NCI-H510A treated with DMSO at 0.1 percent for 48 hours (cell line): ENCODE measurements at regions not wholly inside any gene's neighbourhood (a gene's known extent, or its start where the extent isn't known, plus 50 kb on each side); places are given as distances from the start of the nearest gene placed in this dataset.
"Not testable (repeated sequence)": the region's sequence is repeated elsewhere in the genome, so short reads cannot be mapped to it uniquely, and the experiment has no call there.

Source experiments
- DNase-seq: peaks from one replicate; lab custom pipeline; 2025; lab: John Stamatoyannopoulos, UW

DNA sequence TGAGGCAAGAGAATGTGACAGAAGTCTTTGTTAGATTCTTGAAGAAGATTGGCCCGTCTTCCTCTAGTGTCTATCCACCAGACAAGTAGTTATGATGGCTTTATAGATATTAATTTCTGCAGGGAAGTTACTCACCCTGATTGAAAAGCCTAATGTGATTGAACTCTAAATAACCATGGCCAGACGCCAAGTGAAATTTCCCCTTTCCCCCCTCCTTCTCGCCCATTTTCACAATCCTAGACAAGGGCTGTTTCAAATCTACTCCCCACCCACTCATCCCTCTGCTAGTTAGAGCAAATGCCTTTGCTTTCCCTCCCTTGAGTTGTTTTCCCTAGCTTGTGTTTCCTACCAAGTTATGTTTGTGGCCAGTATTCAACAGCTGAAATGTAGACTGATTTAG is 182.5 kb downstream of the TMEM167A start:
- no peak for DNase-seq

DNA sequence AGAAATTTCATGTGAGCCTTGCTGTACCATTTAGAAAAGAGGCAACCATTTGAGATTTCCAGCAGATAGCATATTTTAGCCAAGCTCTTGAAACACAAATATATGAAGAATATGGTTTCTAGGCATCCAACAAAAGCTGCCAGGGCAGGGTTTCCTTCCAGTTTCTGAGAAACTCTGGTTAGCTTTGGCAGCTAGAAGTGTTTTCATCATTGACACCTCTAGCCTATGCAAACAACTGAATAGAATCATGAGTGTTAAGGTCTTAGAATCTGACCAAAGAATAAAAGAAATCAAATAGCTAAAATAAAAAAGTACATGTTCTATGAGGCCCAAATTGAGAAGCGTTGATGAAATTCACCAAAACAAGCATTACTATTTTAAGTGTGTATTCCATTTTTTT is 188.1 kb downstream of the TMEM167A start:
- DNase-seq, result no peak

DNA sequence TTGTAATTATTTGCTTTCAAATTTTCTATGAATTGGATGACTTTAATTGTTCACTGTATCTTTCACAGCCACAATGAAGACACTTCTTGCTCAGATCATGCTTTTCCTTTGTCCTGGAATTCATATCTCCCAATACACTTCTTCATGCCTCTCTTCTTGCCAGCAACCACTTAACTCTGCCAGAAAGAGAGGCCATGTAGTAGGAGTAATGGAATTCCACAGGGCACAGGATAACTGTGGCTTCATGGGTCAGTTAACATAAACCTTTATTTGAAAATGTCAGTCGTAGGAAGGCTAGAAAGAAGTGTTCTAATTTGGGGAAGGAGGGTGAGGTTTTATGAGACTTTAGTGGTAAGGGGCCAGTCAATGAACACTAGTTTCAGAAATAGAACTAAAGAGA is 190.3 kb downstream of the TMEM167A start:
- DNase-seq, result no peak

DNA sequence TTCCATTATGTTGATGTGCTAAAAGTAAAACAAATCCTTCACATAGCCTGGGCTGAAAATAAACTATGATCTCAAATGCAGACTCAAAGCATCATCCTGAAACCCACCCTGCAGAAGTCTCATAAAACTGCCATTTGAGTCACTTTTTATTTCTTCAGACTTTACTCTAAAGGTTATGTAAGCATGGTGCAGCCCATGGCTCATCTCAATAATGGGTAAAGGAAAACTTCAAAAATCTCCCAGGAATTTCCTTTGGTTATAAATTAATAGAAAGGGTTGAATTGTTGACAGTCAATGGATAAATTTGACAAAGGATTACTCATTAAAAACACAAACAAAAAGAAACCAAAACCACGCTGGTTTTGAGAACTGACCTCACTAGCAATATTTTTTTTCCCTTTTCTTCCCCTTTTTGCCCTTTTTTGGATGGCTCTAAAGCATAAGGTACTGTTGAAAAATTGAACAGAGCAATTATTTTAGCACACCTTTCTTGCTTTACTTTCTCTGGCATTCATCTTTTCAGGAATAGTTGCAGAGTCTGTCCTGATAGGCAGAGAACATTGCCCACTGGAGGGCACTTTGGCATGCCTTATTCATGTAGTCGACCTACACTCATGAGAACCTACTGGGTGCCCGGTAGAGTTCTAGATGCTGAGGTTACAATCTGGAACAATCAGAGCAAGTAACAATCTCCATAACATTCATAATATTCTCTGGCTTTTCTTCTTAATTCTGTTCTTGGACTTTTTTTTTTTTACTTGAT is 191.4 kb downstream of the TMEM167A start:
- DNase-seq, result no peak

DNA sequence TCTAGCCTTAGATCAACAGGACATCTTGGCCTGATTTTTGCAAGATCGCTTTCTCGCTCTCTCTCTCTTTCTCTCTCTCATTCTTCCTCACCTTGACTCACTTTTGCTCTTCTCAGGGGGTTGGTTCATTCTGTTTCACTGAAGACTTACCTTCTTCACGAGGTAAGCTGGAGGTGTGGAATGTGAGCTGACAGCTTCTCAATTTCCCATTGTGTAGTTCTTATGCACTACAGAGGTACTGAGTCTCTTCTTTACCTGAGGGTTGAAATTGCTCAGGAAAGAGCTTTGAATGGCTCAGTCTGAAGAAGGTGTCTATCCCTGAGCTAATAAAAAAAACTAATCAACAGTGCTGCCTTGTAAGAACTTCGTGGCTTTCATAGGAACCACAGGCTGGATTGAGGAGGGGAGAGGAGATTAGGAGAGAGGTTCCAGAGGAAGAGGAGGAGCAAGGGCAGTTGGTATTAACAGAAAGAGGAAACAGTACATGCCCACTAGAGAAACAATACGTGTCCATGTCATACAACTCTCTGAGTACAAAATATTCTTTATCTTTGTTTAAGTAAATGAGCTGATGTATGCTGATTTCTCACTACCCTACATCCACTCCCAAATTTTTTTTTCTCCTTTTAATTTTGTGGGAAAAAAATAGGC is 192.2 kb downstream of the TMEM167A start:
- no peak for DNase-seq

DNA sequence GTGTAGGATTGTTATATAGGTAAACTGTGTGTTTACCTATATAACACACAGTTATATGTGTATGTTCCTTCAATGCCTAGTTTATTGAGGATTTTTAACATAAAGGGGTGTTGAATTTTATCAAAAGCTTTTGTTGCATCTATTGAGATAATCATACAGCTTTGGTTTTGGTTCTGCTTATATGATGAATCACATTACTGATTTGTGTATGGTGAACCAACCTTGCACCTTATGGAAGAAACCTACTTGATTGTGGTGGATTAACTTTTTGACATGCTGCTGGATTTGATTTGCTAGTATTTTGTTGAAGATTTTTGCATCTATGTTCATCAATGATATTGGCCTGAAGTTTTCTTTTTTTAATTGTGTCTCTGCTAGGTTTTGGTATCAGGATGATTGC is 194.9 kb downstream of the TMEM167A start:
- DNase-seq, result no peak

DNA sequence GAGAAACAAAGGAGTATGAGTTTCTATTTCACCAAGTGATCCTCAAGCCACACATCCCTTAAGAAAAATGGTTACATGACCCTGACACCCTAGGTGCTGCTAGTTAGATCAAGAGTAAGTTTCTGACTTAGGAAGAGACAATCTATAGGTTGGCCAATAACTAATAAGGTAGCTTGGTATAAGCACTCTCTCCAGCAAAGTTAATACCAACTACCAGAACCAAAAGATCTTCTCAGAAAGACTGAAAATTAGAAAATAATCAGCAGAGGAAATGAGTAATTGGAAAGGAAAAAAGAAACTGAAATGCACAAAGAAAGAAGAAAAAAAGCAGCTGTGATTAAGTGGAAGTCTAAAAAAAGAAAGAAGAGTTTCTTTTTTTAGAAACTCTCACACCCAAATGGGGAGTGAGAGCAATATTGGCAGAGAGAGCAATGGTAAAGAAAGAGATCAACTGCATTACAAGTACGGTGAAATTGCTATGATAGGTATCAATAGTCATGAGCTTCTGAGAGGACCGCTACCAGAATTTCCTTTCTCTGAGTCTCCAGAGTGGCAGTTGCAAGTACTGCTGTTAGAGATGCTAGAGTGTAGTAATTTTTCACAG is 195.5 kb downstream of the TMEM167A start:
- no peak for DNase-seq

DNA sequence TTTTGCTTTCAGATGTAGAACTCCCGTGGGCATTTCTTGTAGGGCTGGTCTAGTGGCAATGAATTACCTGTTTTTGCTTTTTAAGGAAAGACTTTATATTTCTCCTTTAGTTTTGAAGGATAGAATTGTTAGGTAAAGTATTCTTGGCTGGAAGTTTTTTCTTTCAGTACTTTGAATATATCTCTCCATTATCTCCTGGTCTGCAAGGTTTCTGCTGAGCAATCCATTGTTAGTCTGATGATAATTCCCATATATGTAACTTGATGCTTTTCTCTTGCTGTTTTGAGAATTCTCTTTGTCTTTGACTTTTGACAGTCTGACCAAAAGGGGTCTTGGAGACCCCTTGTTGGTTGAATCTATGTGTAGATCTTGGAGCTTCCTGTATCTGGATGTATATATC is 198.1 kb downstream of the TMEM167A start:
- no peak for DNase-seq

DNA sequence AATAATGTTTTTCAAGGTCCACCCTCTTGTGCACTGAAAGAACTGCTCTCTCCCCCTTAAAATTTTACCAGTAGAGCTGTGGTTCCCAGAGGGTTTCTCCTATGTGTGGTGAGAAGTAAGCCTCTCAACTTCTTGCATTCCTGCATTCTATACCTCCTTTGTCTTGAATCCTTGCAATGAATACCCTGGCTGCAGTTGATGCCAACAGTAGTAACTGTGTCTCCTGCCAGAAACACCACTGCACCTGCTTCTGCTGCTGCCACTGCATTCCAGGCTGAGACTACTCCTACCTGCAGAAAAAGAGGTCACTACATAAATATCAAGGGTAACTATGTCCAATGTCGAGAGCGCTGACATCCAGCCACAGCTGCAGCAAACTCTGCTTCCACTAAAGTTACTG is 203.7 kb downstream of the TMEM167A start:
- DNase-seq, result no peak

DNA sequence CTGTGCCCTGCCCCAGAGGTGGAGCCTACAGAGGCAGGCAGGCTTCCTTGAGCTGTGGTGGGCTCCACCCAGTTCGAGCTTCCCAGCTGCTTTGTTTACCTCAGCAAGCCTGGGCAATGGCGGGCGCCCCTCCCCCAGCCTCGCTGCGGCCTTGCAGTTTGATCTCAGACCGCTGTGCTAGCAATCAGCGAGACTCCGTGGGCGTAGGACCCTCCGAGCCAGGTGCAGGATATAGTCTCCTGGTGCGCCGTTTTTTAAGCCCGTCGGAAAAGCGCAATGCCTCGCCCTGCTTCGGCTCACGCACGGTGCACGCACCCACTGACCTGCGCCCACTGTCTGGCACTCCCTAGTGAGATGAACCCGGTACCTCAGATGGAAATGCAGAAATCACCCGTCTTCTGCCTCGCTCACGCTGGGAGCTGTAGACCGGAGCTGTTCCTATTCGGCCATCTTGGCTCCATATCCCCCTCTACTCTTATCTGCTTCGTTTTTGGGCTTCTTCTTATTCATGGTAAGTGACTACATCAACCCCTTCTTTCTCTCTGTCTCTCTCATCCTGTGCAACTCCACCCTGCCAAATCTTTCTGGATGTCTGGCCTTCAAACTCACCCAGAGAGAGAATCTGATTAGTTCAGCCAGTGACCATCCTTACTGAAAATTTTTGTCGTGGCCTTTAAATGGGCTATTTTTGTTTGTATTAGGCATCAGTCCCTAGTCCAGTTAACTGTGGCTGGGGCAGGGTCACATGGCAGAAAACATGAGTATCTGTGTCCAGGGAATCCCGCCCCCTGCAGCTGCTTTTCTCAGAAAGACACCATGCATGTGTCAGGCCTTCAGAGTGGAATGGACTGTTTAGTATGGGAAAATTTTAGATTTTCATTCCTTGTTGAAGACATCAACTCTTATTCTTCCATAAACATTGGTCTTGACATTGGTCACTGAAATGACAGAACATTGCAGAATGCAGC is 204.6 kb downstream of the TMEM167A start:
- DNase-seq, result not testable (repeated sequence)

DNA sequence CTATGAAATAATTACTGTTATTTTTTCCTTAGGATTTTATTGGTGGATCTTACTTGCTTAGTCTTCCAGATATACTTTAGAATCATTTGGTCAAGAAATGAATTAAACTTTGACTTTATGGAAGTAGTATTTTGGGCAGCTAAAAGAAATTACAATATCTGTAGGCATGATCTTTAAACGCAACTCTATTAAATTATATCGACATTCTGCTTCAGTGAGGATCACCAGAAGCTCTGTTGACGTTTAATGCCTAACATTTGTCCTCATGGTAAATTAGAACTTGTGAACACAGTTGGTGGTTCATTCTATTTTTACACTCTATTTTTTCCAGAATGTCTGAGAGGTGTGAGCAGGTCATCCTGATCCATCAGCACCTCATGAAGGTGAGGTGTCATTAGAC is 211.6 kb downstream of the TMEM167A start:
- DNase-seq, result no peak

DNA sequence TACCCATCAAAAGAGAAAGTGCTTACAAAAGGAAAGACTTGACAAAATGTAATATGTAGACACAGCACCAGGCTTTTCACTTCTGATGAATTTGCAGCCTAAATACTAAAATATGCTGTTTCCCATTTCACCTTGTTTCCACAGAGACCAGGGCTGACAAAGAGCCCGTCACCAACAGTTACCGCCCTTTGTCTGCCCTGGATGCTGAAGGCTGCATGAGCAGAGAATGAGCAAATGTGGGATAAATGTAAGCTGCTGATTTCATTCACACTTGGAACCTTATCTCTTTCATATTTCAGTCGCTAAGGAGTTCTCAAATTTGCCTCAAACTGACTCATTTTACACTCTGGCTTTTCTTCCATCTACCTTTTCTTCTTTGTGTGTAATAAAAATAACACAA is 213.9 kb downstream of the TMEM167A start:
- no peak for DNase-seq

DNA sequence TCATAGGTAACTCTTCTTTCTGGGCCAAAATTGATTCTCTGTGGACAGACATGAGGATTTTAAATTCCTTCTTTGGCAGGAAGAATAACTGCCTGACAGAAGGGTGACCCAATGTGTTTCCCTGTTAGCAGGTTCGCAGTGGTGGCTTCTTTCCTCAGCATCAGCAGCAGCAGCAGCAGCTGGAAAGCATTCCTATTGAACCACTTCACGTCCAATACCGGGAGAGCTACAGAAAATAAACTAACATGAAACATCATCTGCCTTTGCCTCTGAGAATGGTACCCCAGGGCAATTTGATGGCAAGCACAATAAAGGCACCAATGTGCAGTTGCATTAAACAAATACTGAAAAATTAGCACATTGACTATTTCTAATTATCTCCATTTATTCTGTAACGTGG is 214.5 kb downstream of the TMEM167A start:
- DNase-seq, result no peak

DNA sequence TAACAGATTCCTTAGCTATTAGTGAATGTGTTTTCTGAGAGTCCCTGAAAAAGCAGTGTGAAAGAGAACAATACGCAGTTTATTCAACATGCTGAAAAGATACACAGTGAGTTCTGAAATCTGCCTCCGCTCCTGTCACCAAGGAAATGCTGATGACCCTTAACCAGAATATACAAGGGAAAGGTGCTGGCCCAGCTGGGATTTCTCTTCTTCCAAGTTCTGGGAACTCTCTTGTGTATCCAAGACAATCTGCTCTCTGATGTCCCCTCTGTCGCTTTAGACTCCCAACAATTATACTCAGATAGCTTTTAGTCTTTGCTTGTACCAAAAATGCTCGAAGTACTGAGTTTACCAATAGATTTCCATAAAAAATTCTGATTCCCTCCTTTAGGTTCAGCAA is 214.9 kb downstream of the TMEM167A start:
- no peak for DNase-seq

DNA sequence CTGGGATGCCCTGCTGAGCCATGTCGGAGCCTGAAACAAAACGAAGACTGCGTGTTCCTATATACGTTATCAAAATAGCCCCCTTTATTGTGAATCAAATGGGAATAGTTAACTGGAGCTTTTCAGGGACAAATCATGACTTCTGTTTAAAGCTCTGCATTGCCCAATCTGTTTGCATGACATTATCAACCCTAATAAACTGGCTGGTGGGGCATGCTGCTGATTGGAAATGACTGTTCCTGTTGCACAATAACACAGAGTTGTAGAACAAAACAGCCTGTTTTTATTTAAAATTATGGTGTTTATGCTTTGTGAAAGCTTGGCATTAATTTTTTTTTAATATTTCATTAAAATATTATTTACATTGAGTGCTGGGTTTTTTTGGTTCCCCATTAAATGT is 215.5 kb downstream of the TMEM167A start:
- no peak for DNase-seq

DNA sequence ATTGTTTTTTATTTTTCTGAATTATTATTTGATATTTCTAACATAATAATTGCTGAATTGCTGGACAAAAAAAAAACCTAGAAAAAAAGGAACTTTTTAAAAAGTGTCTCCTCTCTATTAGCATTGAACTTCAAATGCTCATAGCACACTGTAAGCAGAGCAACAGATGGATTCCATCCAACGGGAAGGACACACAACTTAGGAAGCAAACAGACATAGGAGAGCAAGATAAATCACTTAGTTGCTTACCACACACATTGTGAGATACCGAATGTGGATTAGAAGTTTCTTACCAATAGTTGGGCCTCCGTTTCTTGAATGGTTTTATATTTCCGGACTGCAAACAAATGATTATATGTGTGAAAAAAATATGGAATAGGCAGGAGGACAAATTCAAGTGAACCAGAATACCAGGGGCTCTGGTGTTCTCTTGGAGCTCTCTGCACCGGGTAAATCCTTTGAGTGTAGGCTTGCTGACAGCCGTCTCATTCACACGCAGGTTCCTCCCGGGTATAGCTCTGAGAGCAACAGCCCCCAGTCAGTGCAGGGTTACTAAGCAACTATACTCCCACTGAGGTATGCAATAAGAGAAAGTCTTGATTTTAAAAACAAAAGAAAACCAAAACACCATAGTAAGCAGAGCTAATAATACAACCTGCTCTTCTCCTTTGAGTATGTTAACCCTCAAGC is 217.6 kb downstream of the TMEM167A start:
- no peak for DNase-seq

DNA sequence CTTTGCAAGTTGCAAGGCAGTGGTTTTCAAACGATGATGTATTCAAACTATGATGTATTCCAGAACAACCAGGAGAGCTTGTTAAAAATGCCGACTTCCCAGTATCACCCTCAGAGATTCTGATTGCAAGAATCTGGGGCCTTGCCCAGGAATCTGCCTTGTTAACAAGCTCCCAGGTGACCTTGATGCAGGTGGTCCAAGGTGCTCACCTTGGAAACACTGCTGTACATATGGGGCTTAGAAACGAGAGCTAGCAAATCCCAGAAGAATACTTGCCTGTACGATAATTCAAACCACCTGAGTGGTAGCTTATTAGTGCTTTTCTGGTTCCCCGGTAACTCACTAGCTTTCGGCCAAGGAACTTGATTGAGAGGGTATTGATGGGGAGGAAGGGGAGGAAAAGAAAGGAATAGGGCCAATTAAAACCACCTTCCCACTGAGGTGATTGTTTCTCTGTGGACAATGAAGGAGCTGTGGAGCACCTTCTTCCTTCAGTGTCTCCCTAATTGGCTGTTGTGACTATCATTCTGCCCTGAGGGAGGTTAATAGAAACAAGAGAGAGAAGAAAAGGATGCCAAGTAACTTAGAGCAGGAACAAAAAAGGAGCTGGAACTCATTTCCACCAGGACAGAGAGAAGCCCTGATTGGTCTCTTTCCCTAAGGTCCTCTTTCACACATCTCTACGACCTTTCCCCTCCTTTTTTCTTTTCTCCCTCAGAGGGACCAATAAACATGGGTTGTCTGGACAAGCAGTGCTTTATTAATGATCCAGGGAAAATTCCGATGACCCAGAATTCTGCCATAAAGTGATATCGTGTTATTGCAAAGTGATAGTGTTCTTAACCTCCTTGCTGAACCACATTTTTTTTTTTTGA is 218.8 kb downstream of the TMEM167A start:
- DNase-seq, result no peak

DNA sequence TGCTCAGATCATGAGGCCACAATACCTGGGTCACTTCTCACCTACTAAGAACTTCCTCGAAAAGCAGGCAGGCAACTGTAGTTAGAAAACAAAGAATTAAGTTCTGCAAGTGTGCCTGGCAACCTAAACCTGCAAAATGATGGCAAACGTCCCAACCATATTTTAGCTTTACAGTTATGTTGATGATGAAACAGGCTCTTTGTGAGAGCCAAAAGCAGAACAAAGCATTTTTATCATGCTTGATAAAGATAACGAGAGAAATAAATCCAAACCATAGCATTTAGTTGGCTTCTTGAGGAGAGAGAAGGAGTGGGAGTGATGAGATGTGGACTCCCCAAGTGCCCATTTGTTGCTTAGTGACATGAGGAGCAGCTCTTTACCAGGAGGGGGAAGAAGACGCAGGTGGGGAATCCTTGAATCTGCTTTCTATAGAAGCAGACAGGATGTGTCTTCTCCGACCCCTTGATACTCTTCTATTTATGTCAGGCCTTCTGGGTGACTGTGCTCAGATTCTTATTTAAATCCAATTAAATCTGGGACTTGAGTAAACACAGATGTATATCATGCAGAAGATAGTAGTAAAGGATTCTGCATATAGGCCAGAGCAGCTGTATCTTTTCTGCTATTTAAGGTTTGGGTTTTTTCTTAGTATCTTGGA is 221.2 kb downstream of the TMEM167A start:
- no peak for DNase-seq

DNA sequence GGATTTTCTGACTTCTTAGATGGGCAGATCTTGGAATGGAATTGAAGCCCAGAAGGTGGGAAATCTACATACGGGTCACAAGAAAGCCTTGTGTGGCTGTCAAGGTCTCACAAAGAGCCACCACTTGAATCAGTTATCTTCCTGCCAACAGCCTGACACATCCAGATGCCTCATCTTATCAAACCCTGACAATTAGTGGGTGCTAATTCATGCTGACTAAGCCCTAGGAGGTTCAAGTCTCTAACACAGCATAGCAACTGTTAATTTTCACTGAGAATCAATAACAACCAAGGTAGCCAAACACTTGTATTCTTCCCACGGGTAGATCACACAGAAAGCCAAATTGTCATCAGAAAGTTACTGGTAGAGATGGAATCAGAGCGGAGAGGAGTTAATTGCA is 222.2 kb downstream of the TMEM167A start:
- DNase-seq, result no peak

DNA sequence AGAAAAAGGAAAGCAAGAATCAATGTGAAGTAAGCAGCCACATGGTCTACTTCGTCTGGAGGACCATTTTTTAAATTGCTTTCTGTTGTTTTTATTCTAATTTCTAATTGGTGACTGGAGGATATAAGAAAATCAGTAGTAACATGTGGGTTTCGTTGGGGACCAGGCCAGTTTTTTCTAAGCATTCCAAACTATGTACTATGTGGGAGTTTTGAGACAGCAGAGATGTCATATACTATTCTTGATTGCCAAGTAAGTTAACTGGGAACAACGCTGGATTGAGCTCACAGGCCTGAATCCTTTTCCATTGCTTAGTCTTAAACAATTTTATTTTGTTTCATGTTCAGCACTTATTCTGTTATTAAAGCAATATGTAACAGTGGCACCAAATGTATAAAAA is 225.7 kb downstream of the TMEM167A start:
- DNase-seq, result no peak
